ENCODE measurements at regions not wholly inside any gene's neighbourhood (a gene's known extent, or its start where the extent isn't known, plus 50 kb on each side); places are given as distances from the start of the nearest gene placed in this dataset.

GRCh38 chr2:160635488-160635887 lies 141.9 kb upstream of the RBMS1 start:
- Histone ChIP-seq H3K36me3 (replicated peaks in 1 of 2; ENCODE audit: control extremely low read depth in 1 of 2, control insufficient read depth in 1 of 2, extremely low read depth in 1 of 2, insufficient read depth in 2 of 2, low read length in 1 of 2) (no peaks in the 10 kb centered on the region), H3K4me3 (ENCODE audit: control extremely low read depth in 1 of 5, extremely low read depth in 1 of 5, insufficient read depth in 1 of 5, low read depth in 2 of 5, low read length in 4 of 5) (no peak overlapping the region), H3K27me3 (replicated peaks in 1 of 4; ENCODE audit: control extremely low read depth in 1 of 4, control insufficient read depth in 3 of 4, insufficient read depth in 4 of 4, low read length in 3 of 4) (peaks cover 0 to 4% (median 0%) of the 10 kb centered on the region in 4 experiments), H3K79me2 (ENCODE audit: control insufficient read depth, insufficient read depth, low read length) (no peaks in the 10 kb centered on the region), H4K20me1 (ENCODE audit: control insufficient read depth, insufficient read depth, low read length, poor library complexity, severe bottlenecking) (no peaks in the 10 kb centered on the region), H3K4me1 (ENCODE audit: control insufficient read depth in 2 of 2, insufficient read depth in 2 of 2, low read length in 2 of 2) (no peaks in the 10 kb centered on the region), H3K9ac (ENCODE audit: low read length) (no peak overlapping the region), H3K4me2 (replicated peaks; ENCODE audit: low read depth, low read length, poor library complexity, severe bottlenecking) (no peak overlapping the region), H3K9me3 (ENCODE audit: control extremely low read depth in 1 of 3, control insufficient read depth in 2 of 3, insufficient read depth in 1 of 3, low read length in 2 of 3) (peaks cover 0 to 14% (median 4%) of the 10 kb centered on the region in 3 donors), H2AFZ (ENCODE audit: insufficient read depth, low read depth, low read length, poor library complexity, severe bottlenecking) (no peak overlapping the region), H3K27ac (ENCODE audit: low read length in 2 of 2) (no peak overlapping the region)
- TF ChIP-seq CTCF (IDR thresholded peaks at IDR 0.05) (no peak), EZH2 (IDR thresholded peaks at IDR 0.05; ENCODE audit: borderline replicate concordance, insufficient read depth, low read depth, low read length, poor library complexity, severe bottlenecking) (no peak)
- ATAC-seq (ENCODE audit: low read depth) (no peak), DNase-seq (no peak)
- intact Hi-C loops (cut with micrococcal nuclease) = no loop called here
- 85% methylated on average over 2 of the region's 2 CpGs for WGBS (ENCODE audit: insufficient coverage)
- POLR2A ChIA-PET = no interaction called here
- Mint-ChIP-seq H3K4me1 (no peaks in the 10 kb centered on the region), H3K9me3 (ENCODE audit: insufficient read depth) (peaks cover 8% of the 10 kb centered on the region), H3K4me3 (no peak overlapping the region), H3K27ac (no peak overlapping the region), H3K27me3 (peaks cover 22% of the 10 kb centered on the region)
- CTCF ChIA-PET = no interaction called here

GRCh38 chr2:160639472-160639871 lies 145.9 kb upstream of the RBMS1 start:
- Histone ChIP-seq H3K4me2 (replicated peaks; ENCODE audit: low read depth, low read length, poor library complexity, severe bottlenecking) (no peak overlapping the region), H3K4me3 (ENCODE audit: control extremely low read depth in 1 of 5, extremely low read depth in 1 of 5, insufficient read depth in 1 of 5, low read depth in 2 of 5, low read length in 4 of 5) (no peak overlapping the region), H3K27ac (ENCODE audit: low read length in 2 of 2) (no peak overlapping the region), H3K36me3 (replicated peaks in 1 of 2; ENCODE audit: control extremely low read depth in 1 of 2, control insufficient read depth in 1 of 2, extremely low read depth in 1 of 2, insufficient read depth in 2 of 2, low read length in 1 of 2) (no peaks in the 10 kb centered on the region), H3K27me3 (replicated peaks in 1 of 4; ENCODE audit: control extremely low read depth in 1 of 4, control insufficient read depth in 3 of 4, insufficient read depth in 4 of 4, low read length in 3 of 4) (peaks cover 0 to 4% (median 0%) of the 10 kb centered on the region in 4 experiments), H3K4me1 (ENCODE audit: control insufficient read depth in 2 of 2, insufficient read depth in 2 of 2, low read length in 2 of 2) (no peaks in the 10 kb centered on the region), H2AFZ (ENCODE audit: insufficient read depth, low read depth, low read length, poor library complexity, severe bottlenecking) (no peak overlapping the region), H3K9ac (ENCODE audit: low read length) (no peak overlapping the region), H4K20me1 (ENCODE audit: control insufficient read depth, insufficient read depth, low read length, poor library complexity, severe bottlenecking) (no peaks in the 10 kb centered on the region), H3K79me2 (ENCODE audit: control insufficient read depth, insufficient read depth, low read length) (no peaks in the 10 kb centered on the region), H3K9me3 (ENCODE audit: control extremely low read depth in 1 of 3, control insufficient read depth in 2 of 3, insufficient read depth in 1 of 3, low read length in 2 of 3) (peaks cover 1 to 14% (median 4%) of the 10 kb centered on the region in 3 donors)
- POLR2A ChIA-PET = no interaction called here
- intact Hi-C loops (cut with micrococcal nuclease) = no loop called here
- CTCF ChIA-PET = no interaction called here
- TF ChIP-seq EZH2 (IDR thresholded peaks at IDR 0.05; ENCODE audit: borderline replicate concordance, insufficient read depth, low read depth, low read length, poor library complexity, severe bottlenecking) (no peak), CTCF (IDR thresholded peaks at IDR 0.05) (no peak)
- no peak for DNase-seq
- Mint-ChIP-seq H3K4me1 (no peaks in the 10 kb centered on the region), H3K9me3 (ENCODE audit: insufficient read depth) (peaks cover 12% of the 10 kb centered on the region), H3K27ac (no peak overlapping the region), H3K27me3 (peaks cover 13% of the 10 kb centered on the region), H3K4me3 (no peak overlapping the region)
- no peak for ATAC-seq (ENCODE audit: low read depth)

Measured in B cell (primary cell).